ENCODE measurements at regions not wholly inside any gene's neighbourhood (a gene's known extent, or its start where the extent isn't known, plus 50 kb on each side); places are given as distances from the start of the nearest gene placed in this dataset.

DNA sequence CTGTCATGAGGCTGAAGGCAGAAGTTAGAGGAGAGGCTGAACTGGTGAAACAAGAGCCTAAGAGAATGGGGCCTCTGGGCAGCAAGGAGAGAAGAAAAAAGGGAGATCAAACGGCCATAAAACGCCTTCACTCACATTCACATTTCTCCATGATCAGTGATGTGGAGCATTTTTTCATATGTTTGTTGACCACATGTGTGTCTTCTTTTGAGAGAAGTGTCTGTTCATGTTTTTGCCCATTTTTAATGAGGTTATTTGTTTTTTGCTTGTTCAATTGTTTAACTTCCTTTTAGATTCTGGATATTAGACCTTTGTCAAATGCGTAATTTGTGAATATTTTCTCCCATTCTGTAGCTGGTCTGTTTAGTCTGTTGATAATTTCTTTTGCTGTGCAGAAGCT lies 155.0 kb downstream of the TMEM26 start:
- WGBS (ENCODE audit: insufficient coverage): no CpG with 5 or more reads among the region's 3 CpGs
- no peaks in the 10 kb centered on the region for H3K27me3 ChIP-seq (replicated peaks in 1 of 4; ENCODE audit: control extremely low read depth in 1 of 4, control insufficient read depth in 3 of 4, insufficient read depth in 4 of 4, low read length in 3 of 4)
- no peaks in the 10 kb centered on the region for H4K20me1 ChIP-seq (ENCODE audit: control insufficient read depth, insufficient read depth, low read length, poor library complexity, severe bottlenecking)
- H3K4me3 ChIP-seq (ENCODE audit: control extremely low read depth in 1 of 5, extremely low read depth in 1 of 5, insufficient read depth in 1 of 5, low read depth in 2 of 5, low read length in 4 of 5): no peak overlapping the region
- DNase-seq (no peak), ATAC-seq (ENCODE audit: low read depth) (no peak)
- H3K4me2 ChIP-seq (replicated peaks; ENCODE audit: low read depth, low read length, poor library complexity, severe bottlenecking): no peak overlapping the region
- H3K27ac ChIP-seq (ENCODE audit: low read length in 2 of 2): no peak overlapping the region
- peaks cover 3 to 6% (median 5%) of the 10 kb centered on the region in 3 donors for H3K9me3 ChIP-seq (ENCODE audit: control extremely low read depth in 1 of 3, control insufficient read depth in 2 of 3, insufficient read depth in 1 of 3, low read length in 2 of 3)
- H3K27me3 Mint-ChIP-seq: peaks cover 3% of the 10 kb centered on the region
- ChIA-PET CTCF (no interaction called here), POLR2A (no interaction called here)
- no peaks in the 10 kb centered on the region for H3K79me2 ChIP-seq (ENCODE audit: control insufficient read depth, insufficient read depth, low read length)
- H3K9me3 Mint-ChIP-seq (ENCODE audit: insufficient read depth): peaks cover 2% of the 10 kb centered on the region
- intact Hi-C loops (cut with micrococcal nuclease): no loop called here
- no peaks in the 10 kb centered on the region for H3K4me1 ChIP-seq (ENCODE audit: control insufficient read depth in 2 of 2, insufficient read depth in 2 of 2, low read length in 2 of 2)
- no peak overlapping the region for H3K4me3 Mint-ChIP-seq
- no peak overlapping the region for H3K27ac Mint-ChIP-seq
- no peaks in the 10 kb centered on the region for H3K4me1 Mint-ChIP-seq
- H3K9ac ChIP-seq (ENCODE audit: low read length): no peak overlapping the region
- TF ChIP-seq, protein P1, sequence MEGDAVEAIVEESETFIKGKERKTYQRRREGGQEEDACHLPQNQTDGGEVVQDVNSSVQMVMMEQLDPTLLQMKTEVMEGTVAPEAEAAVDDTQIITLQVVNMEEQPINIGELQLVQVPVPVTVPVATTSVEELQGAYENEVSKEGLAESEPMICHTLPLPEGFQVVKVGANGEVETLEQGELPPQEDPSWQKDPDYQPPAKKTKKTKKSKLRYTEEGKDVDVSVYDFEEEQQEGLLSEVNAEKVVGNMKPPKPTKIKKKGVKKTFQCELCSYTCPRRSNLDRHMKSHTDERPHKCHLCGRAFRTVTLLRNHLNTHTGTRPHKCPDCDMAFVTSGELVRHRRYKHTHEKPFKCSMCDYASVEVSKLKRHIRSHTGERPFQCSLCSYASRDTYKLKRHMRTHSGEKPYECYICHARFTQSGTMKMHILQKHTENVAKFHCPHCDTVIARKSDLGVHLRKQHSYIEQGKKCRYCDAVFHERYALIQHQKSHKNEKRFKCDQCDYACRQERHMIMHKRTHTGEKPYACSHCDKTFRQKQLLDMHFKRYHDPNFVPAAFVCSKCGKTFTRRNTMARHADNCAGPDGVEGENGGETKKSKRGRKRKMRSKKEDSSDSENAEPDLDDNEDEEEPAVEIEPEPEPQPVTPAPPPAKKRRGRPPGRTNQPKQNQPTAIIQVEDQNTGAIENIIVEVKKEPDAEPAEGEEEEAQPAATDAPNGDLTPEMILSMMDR (IDR thresholded peaks at IDR 0.05): no peak
- TF ChIP-seq EZH2 (IDR thresholded peaks at IDR 0.05; ENCODE audit: borderline replicate concordance, insufficient read depth, low read depth, low read length, poor library complexity, severe bottlenecking): no peak
- H3K36me3 ChIP-seq (replicated peaks in 1 of 2; ENCODE audit: control extremely low read depth in 1 of 2, control insufficient read depth in 1 of 2, extremely low read depth in 1 of 2, insufficient read depth in 2 of 2, low read length in 1 of 2): no peaks in the 10 kb centered on the region
- no peak overlapping the region for H2AFZ ChIP-seq (ENCODE audit: insufficient read depth, low read depth, low read length, poor library complexity, severe bottlenecking)

DNA sequence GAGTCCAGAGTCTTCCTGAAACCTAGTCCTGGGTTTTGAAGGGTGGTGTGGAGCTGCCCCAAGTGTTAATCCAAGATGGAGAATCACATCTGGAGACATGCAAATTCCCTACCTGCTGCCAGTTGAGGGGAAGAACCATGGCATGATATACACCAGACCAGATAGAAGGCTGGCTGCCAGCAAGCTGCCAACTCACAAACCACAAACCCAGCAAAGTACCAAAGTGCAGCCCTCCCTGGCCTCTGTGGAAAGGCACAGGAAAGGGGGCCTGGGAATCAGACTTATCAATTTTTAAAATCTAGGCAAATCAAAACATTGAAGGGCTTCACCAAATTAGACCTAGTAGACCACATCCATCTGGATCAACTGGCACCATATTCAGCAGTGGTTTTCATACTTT lies 157.0 kb downstream of the TMEM26 start:
- ChIA-PET POLR2A (no interaction called here), CTCF (no interaction called here)
- H3K4me1 Mint-ChIP-seq: no peaks in the 10 kb centered on the region
- no peaks in the 10 kb centered on the region for H4K20me1 ChIP-seq (ENCODE audit: control insufficient read depth, insufficient read depth, low read length, poor library complexity, severe bottlenecking)
- H3K36me3 ChIP-seq (replicated peaks in 1 of 2; ENCODE audit: control extremely low read depth in 1 of 2, control insufficient read depth in 1 of 2, extremely low read depth in 1 of 2, insufficient read depth in 2 of 2, low read length in 1 of 2): no peaks in the 10 kb centered on the region
- intact Hi-C loops (cut with micrococcal nuclease): no loop called here
- H3K9me3 ChIP-seq (ENCODE audit: control extremely low read depth in 1 of 3, control insufficient read depth in 2 of 3, insufficient read depth in 1 of 3, low read length in 2 of 3): peaks cover 3 to 6% (median 5%) of the 10 kb centered on the region in 3 donors
- peaks cover 2% of the 10 kb centered on the region for H3K9me3 Mint-ChIP-seq (ENCODE audit: insufficient read depth)
- no peak overlapping the region for H3K4me3 Mint-ChIP-seq
- no peak overlapping the region for H3K4me2 ChIP-seq (replicated peaks; ENCODE audit: low read depth, low read length, poor library complexity, severe bottlenecking)
- no peak overlapping the region for H3K9ac ChIP-seq (ENCODE audit: low read length)
- no peak for DNase-seq
- no peak for ATAC-seq (ENCODE audit: low read depth)
- no peak overlapping the region for H3K4me3 ChIP-seq (ENCODE audit: control extremely low read depth in 1 of 5, extremely low read depth in 1 of 5, insufficient read depth in 1 of 5, low read depth in 2 of 5, low read length in 4 of 5)
- H3K4me1 ChIP-seq (ENCODE audit: control insufficient read depth in 2 of 2, insufficient read depth in 2 of 2, low read length in 2 of 2): no peaks in the 10 kb centered on the region
- no peaks in the 10 kb centered on the region for H3K79me2 ChIP-seq (ENCODE audit: control insufficient read depth, insufficient read depth, low read length)
- H3K27ac Mint-ChIP-seq: no peak overlapping the region
- no peak for TF ChIP-seq EZH2 (IDR thresholded peaks at IDR 0.05; ENCODE audit: borderline replicate concordance, insufficient read depth, low read depth, low read length, poor library complexity, severe bottlenecking)
- TF ChIP-seq, protein P1 (IDR thresholded peaks at IDR 0.05): no peak
- no peak overlapping the region for H3K27ac ChIP-seq (ENCODE audit: low read length in 2 of 2)
- no peak overlapping the region for H2AFZ ChIP-seq (ENCODE audit: insufficient read depth, low read depth, low read length, poor library complexity, severe bottlenecking)
- H3K27me3 Mint-ChIP-seq: peaks cover 7% of the 10 kb centered on the region
- no peaks in the 10 kb centered on the region for H3K27me3 ChIP-seq (replicated peaks in 1 of 4; ENCODE audit: control extremely low read depth in 1 of 4, control insufficient read depth in 3 of 4, insufficient read depth in 4 of 4, low read length in 3 of 4)

Measured in B cell (primary cell).